Keratinocyte (primary cell): ENCODE measurements at regions not wholly inside any gene's neighbourhood (a gene's known extent, or its start where the extent isn't known, plus 50 kb on each side); places are given as distances from the start of the nearest gene placed in this dataset.

ENCODE experiments used
- DNase-seq: peaks from one replicate; pipeline ENCODE4 v3.0.0-alpha.2; 2011; ENCODE audit warnings: low read depth, missing footprints, low spot score
- FAIRE-seq: peaks from 2 replicates; lab custom pipeline; 2011; peaks lifted over from hg19 to GRCh38; lab: Jason Lieb, UNC
- H2AFZ ChIP-seq: 2 replicates; pipeline ENCODE4 v1.6.0; 2012; ENCODE audit warnings: low read length, control low read depth, inconsistent platforms; ENCODE audit not compliant: control insufficient read depth
- H3K27ac ChIP-seq: 2 replicates; pipeline ENCODE4 v1.5.1; 2011; ENCODE audit warnings: low read length; ENCODE audit not compliant: control insufficient read depth, insufficient read depth
- H3K27me3 ChIP-seq: 3 replicates; pipeline ENCODE4 v1.6.0; 2011; ENCODE audit warnings: low read length; ENCODE audit not compliant: control insufficient read depth, insufficient read depth; ENCODE audit errors: extremely low read depth
- H3K36me3 ChIP-seq, 2 experiments: 2 replicates in 1 of 2; 3 replicates in 1 of 2; pipeline ENCODE4 v1.5.1; 2011; ENCODE audit warnings: low read length in 2 of 2, mild to moderate bottlenecking in 1 of 2; ENCODE audit not compliant: control insufficient read depth in 2 of 2, insufficient read depth in 2 of 2; ENCODE audit errors: extremely low read depth in 1 of 2
- H3K4me1 ChIP-seq: 3 replicates; pipeline ENCODE4 v1.5.1; 2011; ENCODE audit warnings: low read length; ENCODE audit not compliant: control insufficient read depth, insufficient read depth; ENCODE audit errors: extremely low read depth
- H3K4me2 ChIP-seq: 3 replicates; pipeline ENCODE4 v1.6.0; 2011; ENCODE audit warnings: low read depth, low read length; ENCODE audit not compliant: control insufficient read depth, insufficient read depth; ENCODE audit errors: extremely low read depth
- H3K4me3 ChIP-seq, 3 experiments: fragments of 200-600 bp in 1 of 3; sonication (generic) in 1 of 3; 2 replicates in 2 of 3; 3 replicates in 1 of 3; pipeline ENCODE4 v1.5.1; 2011 to 2016; ENCODE audit warnings: low read length in 3 of 3, mild to moderate bottlenecking in 3 of 3, control low read depth in 2 of 3, inconsistent platforms in 1 of 3, low read depth in 1 of 3, mixed read lengths in 1 of 3, mixed run types in 1 of 3, moderate library complexity in 1 of 3; ENCODE audit not compliant: control insufficient read depth in 2 of 3, insufficient read depth in 2 of 3; ENCODE audit errors: extremely low read depth in 1 of 3
- H3K79me2 ChIP-seq: 2 replicates; pipeline ENCODE4 v1.6.0; 2012; ENCODE audit warnings: low read length; ENCODE audit not compliant: control insufficient read depth, insufficient read depth
- H3K9ac ChIP-seq: 3 replicates; pipeline ENCODE4 v1.6.0; 2011; ENCODE audit warnings: low read length; ENCODE audit not compliant: control insufficient read depth, insufficient read depth; ENCODE audit errors: extremely low read depth
- H3K9me1 ChIP-seq: 3 replicates; pipeline ENCODE4 v1.6.0; 2011; ENCODE audit warnings: low read length; ENCODE audit not compliant: control insufficient read depth, insufficient read depth; ENCODE audit errors: extremely low read depth
- H3K9me3 ChIP-seq: 2 replicates; pipeline ENCODE4 v1.5.1; 2012; ENCODE audit warnings: low read depth, low read length; ENCODE audit not compliant: control insufficient read depth
- H4K20me1 ChIP-seq: 3 replicates; pipeline ENCODE4 v1.6.0; 2011; ENCODE audit warnings: low read length; ENCODE audit not compliant: control insufficient read depth, insufficient read depth; ENCODE audit errors: extremely low read depth
- EZH2 ChIP-seq: IDR thresholded peaks from one replicate; pipeline ENCODE4 v1.6.1; 2012; ENCODE audit warnings: inconsistent platforms, mild to moderate bottlenecking, low read length, moderate library complexity
- dilution Hi-C: fragments of 300-500 bp; cut with MboI; formaldehyde crosslinking; loops from one replicate; pipeline ENCODE4 v1.7.0; 2020; ENCODE audit warnings: low sequenced_read_pairs; ENCODE audit not compliant: extremely low pct_ligation_motif_present
- TF ChIP-seq, protein P1 (sequence below), 3 experiments: IDR thresholded peaks in 1 of 3; conservative IDR thresholded peaks in 1 of 3; optimal IDR thresholded peaks in 1 of 3; 2 replicates in 2 of 3; 3 replicates in 1 of 3; pipeline versions ENCODE3 to v1.5.1; 2011; ENCODE audit warnings: low read length in 3 of 3, mild to moderate bottlenecking in 3 of 3, moderate library complexity in 2 of 3, control low read depth in 1 of 3, inconsistent platforms in 1 of 3; ENCODE audit not compliant: insufficient read depth in 2 of 3; ENCODE audit errors: extremely low read depth in 1 of 3

DNA sequence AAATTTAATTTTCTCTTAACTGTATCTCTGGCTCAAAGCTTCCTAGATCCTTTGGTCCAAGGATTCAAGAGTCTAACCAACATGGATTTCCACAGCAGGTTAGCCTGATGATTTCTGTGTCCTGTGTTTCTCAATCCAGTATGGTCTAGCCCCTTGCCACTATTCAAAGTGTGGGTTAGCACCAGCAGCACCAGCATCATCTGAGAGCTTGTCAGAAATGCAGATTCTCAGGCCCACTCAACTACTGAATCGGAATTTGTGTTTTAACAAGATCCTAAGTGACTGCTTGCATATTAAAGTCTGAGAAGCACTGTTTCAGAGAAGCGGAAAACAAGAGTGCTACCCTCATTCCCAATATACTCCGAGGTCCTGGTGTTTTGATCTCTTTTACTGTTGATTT is 133.8 kb upstream of the PRDM1 start:
- Histone ChIP-seq H3K4me2 (no peak overlapping the region), H3K9me1 (no peaks in the 10 kb centered on the region), H3K27ac (no peak overlapping the region), H4K20me1 (no peaks in the 10 kb centered on the region), H3K9ac (no peak overlapping the region), H3K4me3 (no peak overlapping the region), H2AFZ (no peak overlapping the region), H3K79me2 (no peaks in the 10 kb centered on the region), H3K4me1 (no peaks in the 10 kb centered on the region), H3K36me3 (no peaks in the 10 kb centered on the region), H3K9me3 (no peaks in the 10 kb centered on the region), H3K27me3 (no peaks in the 10 kb centered on the region)
- FAIRE-seq (no peak), DNase-seq (no peak)
- dilution Hi-C loops = no loop called here
- TF ChIP-seq, protein P1, sequence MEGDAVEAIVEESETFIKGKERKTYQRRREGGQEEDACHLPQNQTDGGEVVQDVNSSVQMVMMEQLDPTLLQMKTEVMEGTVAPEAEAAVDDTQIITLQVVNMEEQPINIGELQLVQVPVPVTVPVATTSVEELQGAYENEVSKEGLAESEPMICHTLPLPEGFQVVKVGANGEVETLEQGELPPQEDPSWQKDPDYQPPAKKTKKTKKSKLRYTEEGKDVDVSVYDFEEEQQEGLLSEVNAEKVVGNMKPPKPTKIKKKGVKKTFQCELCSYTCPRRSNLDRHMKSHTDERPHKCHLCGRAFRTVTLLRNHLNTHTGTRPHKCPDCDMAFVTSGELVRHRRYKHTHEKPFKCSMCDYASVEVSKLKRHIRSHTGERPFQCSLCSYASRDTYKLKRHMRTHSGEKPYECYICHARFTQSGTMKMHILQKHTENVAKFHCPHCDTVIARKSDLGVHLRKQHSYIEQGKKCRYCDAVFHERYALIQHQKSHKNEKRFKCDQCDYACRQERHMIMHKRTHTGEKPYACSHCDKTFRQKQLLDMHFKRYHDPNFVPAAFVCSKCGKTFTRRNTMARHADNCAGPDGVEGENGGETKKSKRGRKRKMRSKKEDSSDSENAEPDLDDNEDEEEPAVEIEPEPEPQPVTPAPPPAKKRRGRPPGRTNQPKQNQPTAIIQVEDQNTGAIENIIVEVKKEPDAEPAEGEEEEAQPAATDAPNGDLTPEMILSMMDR (optimal IDR thresholded peaks at IDR 0.05 in 1 of 3, IDR thresholded peaks at IDR 0.05 in 1 of 3, conservative IDR thresholded peaks at IDR 0.05 in 1 of 3; ENCODE audit: extremely low read depth in 1 of 3, insufficient read depth in 2 of 3, low read length in 3 of 3) = no peak
- TF ChIP-seq EZH2 = no peak

DNA sequence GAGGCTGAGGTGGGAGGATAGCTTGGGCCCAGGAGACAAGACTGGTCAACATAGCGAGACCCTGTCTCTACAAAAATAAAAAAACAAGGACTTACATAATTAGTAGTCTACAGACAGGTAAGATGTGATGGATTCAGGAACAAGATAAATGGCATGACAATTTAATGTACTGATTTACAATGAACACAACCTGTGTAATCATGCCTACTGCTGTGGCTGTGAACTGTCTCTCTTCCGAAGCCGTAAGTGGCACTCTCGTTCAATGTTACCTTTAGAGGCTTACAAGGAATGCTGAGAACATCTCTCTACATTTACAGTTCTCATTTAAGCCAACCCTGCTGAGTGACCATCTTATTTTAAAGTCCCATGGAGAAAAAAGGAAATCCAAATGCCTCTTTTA is 134.8 kb upstream of the PRDM1 start:
- FAIRE-seq = no peak
- H3K27ac ChIP-seq = no peak overlapping the region
- H2AFZ ChIP-seq = peak overlapping the region; percentile 46

More for the DNA sequence above, 134.8 kb upstream of the PRDM1 start:
- Histone ChIP-seq H3K9me3 (no peaks in the 10 kb centered on the region), H4K20me1 (no peaks in the 10 kb centered on the region), H3K4me2 (no peak overlapping the region), H3K9me1 (no peaks in the 10 kb centered on the region), H3K79me2 (no peaks in the 10 kb centered on the region), H3K4me1 (no peaks in the 10 kb centered on the region), H3K4me3 (no peak overlapping the region), H3K36me3 (no peaks in the 10 kb centered on the region), H3K27me3 (no peaks in the 10 kb centered on the region), H3K9ac (no peak overlapping the region)
- dilution Hi-C loops = no loop called here
- TF ChIP-seq EZH2 = no peak
- TF ChIP-seq, protein P1 (optimal IDR thresholded peaks at IDR 0.05 in 1 of 3, IDR thresholded peaks at IDR 0.05 in 1 of 3, conservative IDR thresholded peaks at IDR 0.05 in 1 of 3; ENCODE audit: extremely low read depth in 1 of 3, insufficient read depth in 2 of 3, low read length in 3 of 3) = no peak
- DNase-seq = no peak
